ENCODE measurements at regions not wholly inside any gene's neighbourhood (a gene's known extent, or its start where the extent isn't known, plus 50 kb on each side); places are given as distances from the start of the nearest gene placed in this dataset.

DNA sequence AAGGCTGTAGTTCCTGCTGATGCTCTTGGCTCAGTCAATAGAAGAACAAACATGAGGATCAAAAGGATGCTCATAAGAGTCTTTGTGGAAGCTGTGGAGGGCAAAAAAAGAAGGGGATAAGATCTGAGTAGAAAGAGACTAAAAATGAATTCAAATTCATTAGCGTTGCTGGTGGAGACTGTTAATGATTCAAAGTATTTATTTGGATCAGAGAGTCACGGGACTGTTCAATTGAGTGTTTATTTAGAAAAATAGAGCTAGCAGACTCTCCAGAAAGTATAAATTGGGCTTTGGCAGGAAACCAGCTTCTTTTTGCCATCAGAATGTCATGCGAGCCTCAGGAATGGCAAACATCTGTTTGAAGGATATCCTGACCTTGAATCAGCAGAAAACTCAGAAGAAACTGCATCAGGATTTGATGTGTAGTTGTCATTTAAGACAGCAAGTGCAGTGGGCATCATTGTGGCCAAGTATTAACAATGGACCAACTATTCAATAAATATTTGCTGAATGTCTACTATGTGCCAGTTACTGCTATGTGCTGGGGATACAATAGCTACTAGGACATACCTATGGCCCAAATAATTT is 126.4 kb downstream of the TBC1D30 start (continued):
- TF ChIP-seq, protein P1, sequence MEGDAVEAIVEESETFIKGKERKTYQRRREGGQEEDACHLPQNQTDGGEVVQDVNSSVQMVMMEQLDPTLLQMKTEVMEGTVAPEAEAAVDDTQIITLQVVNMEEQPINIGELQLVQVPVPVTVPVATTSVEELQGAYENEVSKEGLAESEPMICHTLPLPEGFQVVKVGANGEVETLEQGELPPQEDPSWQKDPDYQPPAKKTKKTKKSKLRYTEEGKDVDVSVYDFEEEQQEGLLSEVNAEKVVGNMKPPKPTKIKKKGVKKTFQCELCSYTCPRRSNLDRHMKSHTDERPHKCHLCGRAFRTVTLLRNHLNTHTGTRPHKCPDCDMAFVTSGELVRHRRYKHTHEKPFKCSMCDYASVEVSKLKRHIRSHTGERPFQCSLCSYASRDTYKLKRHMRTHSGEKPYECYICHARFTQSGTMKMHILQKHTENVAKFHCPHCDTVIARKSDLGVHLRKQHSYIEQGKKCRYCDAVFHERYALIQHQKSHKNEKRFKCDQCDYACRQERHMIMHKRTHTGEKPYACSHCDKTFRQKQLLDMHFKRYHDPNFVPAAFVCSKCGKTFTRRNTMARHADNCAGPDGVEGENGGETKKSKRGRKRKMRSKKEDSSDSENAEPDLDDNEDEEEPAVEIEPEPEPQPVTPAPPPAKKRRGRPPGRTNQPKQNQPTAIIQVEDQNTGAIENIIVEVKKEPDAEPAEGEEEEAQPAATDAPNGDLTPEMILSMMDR (IDR thresholded peaks at IDR 0.05; ENCODE audit: control extremely low read depth in 1 of 3, insufficient read depth in 1 of 3, low read depth in 1 of 3, low read length in 3 of 3), result no peak
- TF ChIP-seq HDAC6 (IDR thresholded peaks at IDR 0.05; ENCODE audit: low read depth, low read length) (no peak), EP300 (IDR thresholded peaks at IDR 0.05; ENCODE audit: borderline replicate concordance in 1 of 2, low read depth in 2 of 2, low read length in 2 of 2) (no peak), NRF1 (IDR thresholded peaks at IDR 0.05; ENCODE audit: low read depth, low read length) (no peak)
